Natural killer cell (primary cell): ENCODE measurements at regions not wholly inside any gene's neighbourhood (a gene's known extent, or its start where the extent isn't known, plus 50 kb on each side); places are given as distances from the start of the nearest gene placed in this dataset.

ENCODE experiments used
- ATAC-seq, 3 donors: fragments of 150-1000 bp in 2 of 3; fragments of 200-7000 bp in 1 of 3; cut with Tn5 transposase; 1 replicate in 1 of 3; 2 replicates in 2 of 3; pipeline ENCODE4 v1.10.0; 2021; ENCODE audit warnings: mild to moderate bottlenecking in 2 of 3, moderate library complexity in 2 of 3
- DNase-seq, 2 donors: peaks; one replicate each; pipeline versions ENCODE4 v3.0.0 to v3.0.0-alpha.2; 2013 to 2021; ENCODE audit warnings: mixed read lengths in 1 of 2
- H3K27ac ChIP-seq: one replicate; pipeline ENCODE4 v1.5.1; 2013; ENCODE audit warnings: mild to moderate bottlenecking, low read length
- H3K27me3 ChIP-seq: one replicate; pipeline ENCODE4 v1.6.1; 2013; ENCODE audit warnings: low read length; ENCODE audit not compliant: control insufficient read depth, insufficient read depth
- H3K36me3 ChIP-seq: one replicate; pipeline ENCODE4 v1.6.1; 2013; ENCODE audit warnings: low read length; ENCODE audit not compliant: control insufficient read depth, insufficient read depth
- H3K4me1 ChIP-seq: one replicate; pipeline ENCODE4 v1.6.1; 2013; ENCODE audit warnings: low read length; ENCODE audit not compliant: control insufficient read depth, insufficient read depth
- H3K4me3 ChIP-seq: one replicate; pipeline ENCODE4 v1.5.1; 2013; ENCODE audit warnings: low read length
- H3K9me3 ChIP-seq: one replicate; pipeline ENCODE4 v1.6.1; 2013; ENCODE audit warnings: low read length; ENCODE audit not compliant: control insufficient read depth, insufficient read depth
- H3K27ac Mint-ChIP-seq, 2 donors: one replicate each; pipeline ENCODE4 v1.8.0; 2022; ENCODE audit warnings: mild to moderate bottlenecking in 2 of 2, mixed read lengths in 2 of 2, moderate library complexity in 1 of 2
- H3K27me3 Mint-ChIP-seq, 2 donors: one replicate each; pipeline ENCODE4 v1.8.0; 2022; ENCODE audit warnings: low read depth in 2 of 2, mixed read lengths in 2 of 2
- H3K36me3 Mint-ChIP-seq: one replicate; pipeline ENCODE4 v1.8.0; 2022; ENCODE audit warnings: mixed read lengths
- H3K4me1 Mint-ChIP-seq, 2 donors: one replicate each; pipeline ENCODE4 v1.8.0; 2022; ENCODE audit warnings: mixed read lengths in 2 of 2
- H3K4me3 Mint-ChIP-seq: one replicate; pipeline ENCODE4 v1.8.0; 2022; ENCODE audit warnings: mild to moderate bottlenecking, moderate library complexity, mixed read lengths
- H3K9me3 Mint-ChIP-seq, 2 donors: one replicate each; pipeline ENCODE4 v1.8.0; 2022; ENCODE audit warnings: mixed read lengths in 2 of 2
- WGBS: methylation state at CpG from one replicate; pipeline ENCODE4 v1.1.7; 2013; ENCODE audit warnings: missing lambda C conversion rate; ENCODE audit not compliant: insufficient coverage; 5-methylcytosine and 5-hydroxymethylcytosine counted together
- intact Hi-C: fragments of 100-400 bp; cut with micrococcal nuclease; formaldehyde crosslinking; loops from one replicate; pipeline ENCODE4 v1.14.2; 2022
- TF ChIP-seq, protein P1 (sequence below): fragments of 200-600 bp; IDR thresholded peaks from one replicate; pipeline ENCODE4 v1.8.0; 2022; ENCODE audit warnings: antibody characterized with exemption

DNA sequence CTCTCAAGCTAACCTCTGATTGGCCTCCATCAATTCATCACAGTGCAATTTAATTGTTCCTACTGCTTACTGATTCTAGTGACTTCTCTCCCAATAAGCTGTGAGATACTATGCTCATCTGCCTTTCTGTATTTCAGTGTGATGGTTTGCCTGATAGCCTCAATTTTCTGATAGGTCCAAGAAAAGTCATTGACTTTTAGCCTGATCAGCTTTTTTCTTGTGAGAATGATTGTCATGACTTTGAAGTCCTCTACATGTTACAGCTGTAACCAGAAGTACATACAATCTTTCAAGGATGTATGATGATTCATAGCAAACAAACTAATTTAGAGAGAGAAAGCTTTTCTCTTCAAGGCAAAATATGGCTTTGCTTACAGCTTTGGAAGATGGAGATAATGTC, 463.8 kb upstream of the CNTN3 start:
- no peak overlapping the region for H3K27ac Mint-ChIP-seq
- Histone ChIP-seq H3K27me3 (no peaks in the 10 kb centered on the region), H3K4me1 (no peaks in the 10 kb centered on the region), H3K9me3 (no peaks in the 10 kb centered on the region), H3K4me3 (no peak overlapping the region), H3K27ac (no peak overlapping the region), H3K36me3 (no peaks in the 10 kb centered on the region)
- DNase-seq (no peak), ATAC-seq (no peak)
- no peak overlapping the region for H3K4me3 Mint-ChIP-seq
- H3K27me3 Mint-ChIP-seq: no peaks in the 10 kb centered on the region
- TF ChIP-seq, protein P1, sequence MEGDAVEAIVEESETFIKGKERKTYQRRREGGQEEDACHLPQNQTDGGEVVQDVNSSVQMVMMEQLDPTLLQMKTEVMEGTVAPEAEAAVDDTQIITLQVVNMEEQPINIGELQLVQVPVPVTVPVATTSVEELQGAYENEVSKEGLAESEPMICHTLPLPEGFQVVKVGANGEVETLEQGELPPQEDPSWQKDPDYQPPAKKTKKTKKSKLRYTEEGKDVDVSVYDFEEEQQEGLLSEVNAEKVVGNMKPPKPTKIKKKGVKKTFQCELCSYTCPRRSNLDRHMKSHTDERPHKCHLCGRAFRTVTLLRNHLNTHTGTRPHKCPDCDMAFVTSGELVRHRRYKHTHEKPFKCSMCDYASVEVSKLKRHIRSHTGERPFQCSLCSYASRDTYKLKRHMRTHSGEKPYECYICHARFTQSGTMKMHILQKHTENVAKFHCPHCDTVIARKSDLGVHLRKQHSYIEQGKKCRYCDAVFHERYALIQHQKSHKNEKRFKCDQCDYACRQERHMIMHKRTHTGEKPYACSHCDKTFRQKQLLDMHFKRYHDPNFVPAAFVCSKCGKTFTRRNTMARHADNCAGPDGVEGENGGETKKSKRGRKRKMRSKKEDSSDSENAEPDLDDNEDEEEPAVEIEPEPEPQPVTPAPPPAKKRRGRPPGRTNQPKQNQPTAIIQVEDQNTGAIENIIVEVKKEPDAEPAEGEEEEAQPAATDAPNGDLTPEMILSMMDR: no peak
- intact Hi-C loops: no loop called here
- peaks cover 20 to 23% of the 10 kb centered on the region in 2 donors for H3K9me3 Mint-ChIP-seq
- H3K36me3 Mint-ChIP-seq: peaks cover 18% of the 10 kb centered on the region
- no peaks in the 10 kb centered on the region for H3K4me1 Mint-ChIP-seq

DNA sequence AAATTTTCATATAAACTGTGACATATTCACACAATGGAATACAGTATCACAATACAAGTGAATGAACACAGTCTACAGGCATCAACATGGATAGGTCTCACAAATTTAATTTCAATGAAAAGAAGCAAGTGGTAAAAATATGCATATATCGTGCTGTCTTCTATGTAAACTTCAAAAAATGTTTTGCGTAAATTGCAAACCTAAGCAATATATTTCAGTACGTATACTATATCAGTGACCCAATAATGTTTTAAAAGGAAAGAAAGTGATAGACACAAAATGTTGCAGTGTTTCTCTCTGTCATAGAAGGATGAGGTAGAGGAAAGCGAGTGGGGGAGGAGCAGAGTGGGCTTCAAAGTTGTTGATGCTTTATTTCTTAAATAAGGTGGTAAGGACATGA, 468.4 kb upstream of the CNTN3 start:
- intact Hi-C loops: no loop called here
- Histone ChIP-seq H3K9me3 (no peaks in the 10 kb centered on the region), H3K27me3 (no peaks in the 10 kb centered on the region), H3K4me3 (no peak overlapping the region), H3K27ac (no peak overlapping the region), H3K36me3 (no peaks in the 10 kb centered on the region), H3K4me1 (no peaks in the 10 kb centered on the region)
- no peak for ATAC-seq
- WGBS: 75% methylated on average over 2 of the region's 4 CpGs
- DNase-seq: no peak
- H3K36me3 Mint-ChIP-seq: peaks cover 8% of the 10 kb centered on the region
- no peaks in the 10 kb centered on the region for H3K4me1 Mint-ChIP-seq
- no peaks in the 10 kb centered on the region for H3K27me3 Mint-ChIP-seq
- TF ChIP-seq, protein P1: no peak
- H3K27ac Mint-ChIP-seq: no peak overlapping the region
- peaks cover 12% of the 10 kb centered on the region in 2 donors for H3K9me3 Mint-ChIP-seq
- no peak overlapping the region for H3K4me3 Mint-ChIP-seq

DNA sequence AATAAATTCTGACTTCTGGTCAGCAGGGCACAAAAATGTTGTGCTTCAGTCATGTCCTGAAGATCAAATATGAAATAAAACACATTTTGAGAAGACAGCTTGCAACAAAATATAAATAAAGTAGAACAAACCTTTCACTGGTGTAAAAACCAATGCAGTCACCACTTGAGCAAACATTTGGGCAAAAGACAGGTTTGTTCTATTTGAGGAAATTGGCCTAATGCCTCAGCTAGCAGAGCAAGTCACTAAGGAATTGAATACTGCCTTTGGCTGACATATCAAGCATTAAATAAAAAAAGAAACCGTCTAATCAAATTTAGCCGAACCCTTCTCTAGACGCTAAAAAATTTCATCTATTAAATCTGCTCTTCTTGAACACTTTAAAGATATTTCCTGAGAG, 475.4 kb upstream of the CNTN3 start:
- no peaks in the 10 kb centered on the region for H3K4me1 Mint-ChIP-seq
- no peak overlapping the region for H3K4me3 Mint-ChIP-seq
- Histone ChIP-seq H3K27me3 (no peaks in the 10 kb centered on the region), H3K27ac (no peak overlapping the region), H3K4me3 (no peak overlapping the region), H3K36me3 (no peaks in the 10 kb centered on the region), H3K4me1 (no peaks in the 10 kb centered on the region), H3K9me3 (no peaks in the 10 kb centered on the region)
- TF ChIP-seq, protein P1: no peak
- no peaks in the 10 kb centered on the region for H3K27me3 Mint-ChIP-seq
- ATAC-seq (no peak), DNase-seq (no peak)
- intact Hi-C loops: no loop called here
- no peak overlapping the region for H3K27ac Mint-ChIP-seq
- H3K9me3 Mint-ChIP-seq: peaks cover 11 to 18% of the 10 kb centered on the region in 2 donors
- WGBS: 100% methylated on average over 3 of the region's 3 CpGs
- peaks cover 8% of the 10 kb centered on the region for H3K36me3 Mint-ChIP-seq

DNA sequence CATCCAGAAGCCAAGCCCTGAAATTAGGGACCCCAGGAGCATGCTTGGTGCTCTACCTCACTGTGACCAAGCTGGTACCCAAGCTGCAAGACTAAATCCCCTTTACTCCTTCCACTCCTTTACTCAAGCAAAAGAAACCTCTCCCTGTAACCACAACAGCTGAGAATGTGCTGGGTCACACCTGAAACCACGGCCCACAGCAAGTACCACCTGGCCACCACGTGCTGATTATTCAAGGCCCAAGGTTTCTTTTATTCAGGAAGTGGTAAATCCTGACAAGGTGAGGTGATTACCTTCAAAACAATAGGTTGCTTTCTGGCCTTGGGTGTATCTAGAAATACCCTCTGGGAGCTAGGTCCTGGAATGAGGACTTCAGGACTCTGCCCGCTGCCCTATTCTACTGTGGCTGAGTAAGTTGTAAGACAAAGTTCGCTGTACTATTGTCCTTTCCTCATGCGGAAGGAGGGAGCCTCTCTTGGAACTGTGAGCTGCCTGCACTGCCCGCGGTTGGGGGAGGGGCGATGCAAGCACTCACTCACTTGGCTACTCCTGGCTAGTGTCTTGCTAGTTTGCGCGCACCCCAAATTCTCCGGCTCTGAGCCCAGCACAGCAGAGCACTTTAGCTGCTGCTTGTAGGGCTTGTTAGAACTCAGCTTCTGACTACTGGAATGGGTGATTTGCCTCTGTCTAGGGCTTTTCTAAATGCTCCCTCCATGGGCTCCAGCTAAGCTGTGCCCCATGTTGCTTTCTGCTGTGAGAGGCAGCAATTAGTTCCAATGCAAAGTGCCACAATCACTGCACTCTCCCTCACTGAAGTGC, 487.1 kb upstream of the CNTN3 start:
- DNase-seq: peak in 1 of 2 donors; percentile 11
- no peak overlapping the region for H3K27ac Mint-ChIP-seq
- intact Hi-C loops: no loop called here
- H3K36me3 Mint-ChIP-seq: peaks cover 14% of the 10 kb centered on the region
- H3K4me1 Mint-ChIP-seq: no peaks in the 10 kb centered on the region
- no peaks in the 10 kb centered on the region for H3K27me3 Mint-ChIP-seq
- Histone ChIP-seq H3K4me1 (no peaks in the 10 kb centered on the region), H3K36me3 (no peaks in the 10 kb centered on the region), H3K27ac (no peak overlapping the region), H3K4me3 (no peak overlapping the region), H3K27me3 (no peaks in the 10 kb centered on the region), H3K9me3 (peaks cover 5% of the 10 kb centered on the region)
- TF ChIP-seq, protein P1: no peak
- peaks cover 17 to 32% of the 10 kb centered on the region in 2 donors for H3K9me3 Mint-ChIP-seq
- 60% methylated on average over 11 of the region's 11 CpGs for WGBS
- ATAC-seq: no peak
- H3K4me3 Mint-ChIP-seq: no peak overlapping the region
